ENCODE measurements at regions not wholly inside any gene's neighbourhood (a gene's known extent, or its start where the extent isn't known, plus 50 kb on each side); places are given as distances from the start of the nearest gene placed in this dataset.

- DNase-seq, result peak; percentile 45
These were observed 89.8 kb downstream of the UNCX start for GRCh38 chr7:1322240-1323110.

GRCh38 chr7:1323178-1324027 lies 90.7 kb downstream of the UNCX start:
- DNase-seq, result peak; percentile 78

DNA sequence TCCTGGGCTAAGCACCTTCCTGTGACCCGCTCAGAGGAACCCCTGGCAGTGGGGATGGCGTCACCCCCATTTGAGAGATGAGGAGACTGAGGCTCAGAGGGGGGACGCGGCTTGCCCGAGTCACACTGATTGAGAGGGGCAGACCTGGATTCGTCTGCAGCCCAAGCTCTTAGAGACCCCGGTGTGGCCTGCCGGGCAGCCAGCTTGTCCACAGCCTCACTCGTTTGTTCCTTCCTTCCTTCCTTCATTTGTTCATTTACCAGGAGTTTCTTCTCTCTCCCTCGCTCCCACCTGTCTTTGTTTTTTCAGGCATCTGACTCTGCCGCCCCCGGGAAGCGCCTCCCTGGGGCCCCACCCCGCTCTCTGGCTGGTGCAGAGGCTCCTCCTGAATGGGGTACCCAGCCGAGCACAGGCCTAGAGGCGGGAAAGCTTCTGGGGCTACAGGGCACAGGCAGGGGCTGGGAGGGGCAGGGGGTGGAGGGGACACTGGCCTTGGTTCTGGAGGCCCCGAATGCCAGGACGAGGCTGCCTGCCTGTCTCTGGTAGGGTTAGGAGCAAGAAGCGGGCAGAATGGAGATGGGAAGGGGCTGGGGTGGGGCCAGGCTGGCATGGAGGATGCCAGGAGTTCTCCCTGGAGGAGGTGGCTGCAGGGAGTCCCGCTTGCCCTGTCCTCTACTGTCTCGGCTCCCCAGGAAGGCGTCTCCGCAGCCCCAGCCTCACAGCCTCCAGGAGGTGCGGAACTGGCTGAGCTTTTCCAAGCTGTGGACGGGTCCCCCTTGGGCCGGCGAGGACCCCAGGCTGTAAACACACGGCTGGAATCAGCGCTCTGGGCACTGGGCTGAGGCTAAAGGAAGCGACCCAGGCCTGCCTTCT lies 91.6 kb downstream of the UNCX start:
- no peak for DNase-seq

DNA sequence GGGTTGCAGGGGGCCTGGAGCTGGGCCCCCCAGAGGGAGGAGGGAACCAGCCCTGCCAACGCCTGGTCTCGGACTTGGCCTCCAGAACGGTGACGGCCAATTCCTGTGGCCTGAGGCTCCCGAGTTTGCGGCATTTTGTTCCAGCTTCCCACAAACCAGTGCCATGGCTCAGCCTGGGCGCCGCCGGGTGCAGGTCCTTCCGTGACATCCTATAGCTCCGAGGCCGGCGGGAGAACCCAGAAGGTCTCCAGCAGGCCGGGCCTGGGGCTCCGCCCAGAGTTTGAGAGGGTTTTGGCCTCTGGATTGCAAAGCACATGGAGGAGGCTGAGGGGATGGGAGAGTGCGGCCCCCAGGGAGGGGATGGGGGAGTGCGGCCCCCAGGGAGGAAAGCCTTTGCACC lies 92.6 kb downstream of the UNCX start:
- no peak for DNase-seq

GRCh38 chr7:1325646-1326510 lies 93.2 kb downstream of the UNCX start:
- no peak for DNase-seq

DNA sequence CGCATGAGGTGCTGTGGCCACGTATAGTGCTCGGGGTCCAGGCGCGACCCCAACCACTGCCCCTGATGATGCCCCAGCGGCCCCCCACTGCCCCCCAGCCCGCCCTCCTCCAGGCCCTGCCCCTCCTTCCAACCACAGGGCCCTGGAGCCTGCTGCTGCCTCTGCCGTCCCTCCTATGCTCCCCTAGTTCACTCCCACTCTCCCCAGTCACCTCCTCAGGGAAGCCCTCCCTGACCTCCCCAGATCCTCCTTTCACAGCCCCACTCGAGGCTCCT lies 93.8 kb downstream of the UNCX start:
- DNase-seq, result no peak

- no peak for DNase-seq
These were observed 96.6 kb downstream of the UNCX start for GRCh38 chr7:1329261-1329660.

- DNase-seq, result no peak
These were observed 97.5 kb downstream of the UNCX start for GRCh38 chr7:1329966-1330800.

DNA sequence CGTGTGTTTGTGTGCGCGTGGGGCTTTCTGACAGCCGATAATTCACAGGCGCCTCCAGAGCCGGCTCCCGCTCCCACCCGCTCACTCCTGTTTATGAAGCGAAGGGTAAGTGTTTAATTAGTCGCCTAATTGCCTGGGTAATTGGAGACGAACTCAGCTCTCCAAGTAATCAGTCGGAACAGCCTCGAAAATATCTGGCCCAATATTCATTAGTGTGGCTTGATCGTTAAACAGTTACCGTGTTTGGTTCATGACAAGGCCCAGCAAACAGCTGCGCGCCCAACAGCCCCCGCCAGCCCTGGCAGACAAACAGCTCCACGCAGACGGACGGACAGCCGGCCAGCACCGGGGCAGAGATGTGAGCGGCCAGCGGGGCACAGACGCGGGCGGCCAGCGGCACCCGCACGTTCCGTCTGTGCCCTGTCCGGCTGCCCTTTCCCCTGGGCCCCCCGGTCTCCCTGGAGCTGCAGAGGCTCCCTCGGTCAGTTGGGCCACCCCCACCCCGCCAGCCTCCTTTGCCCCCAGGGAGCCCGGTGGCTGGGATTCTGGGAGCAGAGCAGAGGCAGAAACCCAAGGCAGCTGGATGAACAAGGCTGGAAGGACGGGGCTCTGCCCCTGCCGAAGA lies 98.2 kb downstream of the UNCX start:
- peak; percentile 19 for DNase-seq

DNA sequence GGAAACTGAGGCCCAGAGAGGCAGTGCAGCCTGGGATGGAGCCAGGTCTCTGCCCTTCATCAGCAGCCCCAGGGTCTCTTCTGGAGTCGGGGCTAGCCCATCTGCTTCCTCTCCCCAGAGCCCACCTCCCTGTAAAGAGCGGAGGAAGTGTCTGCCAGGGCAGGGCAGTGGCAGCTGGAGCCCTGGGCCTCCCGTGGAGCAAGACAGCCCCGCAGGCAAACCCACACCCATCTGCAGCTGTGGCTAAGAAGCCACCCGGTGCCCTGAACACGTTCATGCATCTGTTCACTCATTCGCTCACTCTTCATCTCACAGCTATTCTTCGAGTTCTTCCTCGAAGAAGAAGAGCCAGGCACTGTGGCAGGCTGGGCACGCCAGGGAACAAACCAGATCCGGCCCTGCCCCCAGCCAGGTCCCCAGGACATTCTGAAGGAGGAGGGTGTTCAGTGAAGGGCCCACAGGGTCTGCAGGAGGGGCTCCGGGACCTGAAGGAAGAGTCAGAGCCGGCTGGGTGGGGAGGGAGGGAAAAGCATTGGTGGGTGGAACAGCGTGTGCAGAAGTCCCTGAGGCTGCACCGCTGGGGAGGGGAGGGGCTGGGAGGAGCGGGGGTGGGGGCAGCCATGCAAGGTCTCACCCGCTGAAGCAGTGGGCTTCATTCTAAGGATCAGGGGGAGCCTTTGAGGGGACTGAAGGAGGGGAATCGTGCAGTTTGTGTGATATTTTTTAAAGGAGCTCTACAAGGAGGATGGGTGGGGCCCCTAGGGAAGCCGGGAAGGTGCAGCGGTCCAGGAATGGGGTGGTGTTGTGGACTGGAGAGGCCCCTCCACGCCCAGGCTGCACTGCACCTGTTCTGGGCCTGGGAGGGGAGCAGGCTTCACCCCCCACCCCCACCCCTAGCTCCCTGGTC lies 99.1 kb downstream of the UNCX start:
- DNase-seq, result no peak

GRCh38 chr7:1336509-1336908 lies 103.8 kb downstream of the UNCX start:
- DNase-seq, result no peak

DNA sequence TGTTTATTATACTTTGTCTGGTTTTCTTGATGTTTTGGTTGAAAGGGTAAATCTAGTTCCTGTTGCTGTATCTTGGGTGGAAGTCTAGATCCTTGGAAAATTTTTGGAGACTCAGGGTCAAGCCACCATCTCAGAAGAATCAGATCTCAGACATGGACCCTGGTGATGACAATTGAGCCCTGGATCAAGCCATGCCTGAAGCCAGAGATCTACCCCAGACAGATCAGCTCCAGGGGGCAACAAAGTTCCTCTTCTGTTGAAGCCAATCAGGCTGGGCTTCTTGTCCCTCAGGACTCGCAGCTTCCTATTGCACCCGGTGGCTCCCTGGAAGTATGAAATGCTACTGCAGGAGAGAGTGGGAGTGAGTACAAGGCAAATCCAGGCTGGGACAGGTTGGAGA lies 106.9 kb downstream of the UNCX start:
- DNase-seq, result no peak

DNA sequence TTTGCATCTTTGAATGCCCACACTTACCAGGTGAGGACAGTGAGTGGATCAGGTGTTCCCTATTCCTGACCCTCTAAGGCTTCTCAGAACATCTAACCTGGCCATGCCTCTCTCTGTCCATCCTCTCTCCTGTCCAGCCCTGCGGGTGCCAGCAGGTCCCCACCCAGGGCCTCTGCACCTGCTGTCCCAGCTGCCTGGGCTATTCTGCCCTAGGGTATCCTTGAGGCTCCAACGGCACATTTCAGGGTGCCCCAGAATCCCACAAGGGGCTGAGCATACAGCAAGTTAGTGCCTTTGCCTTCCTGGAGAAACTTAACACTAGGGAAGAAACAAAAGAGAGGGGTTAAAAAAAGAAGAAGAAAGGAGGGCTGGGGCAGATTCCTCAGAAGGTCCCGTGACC lies 107.4 kb downstream of the UNCX start:
- DNase-seq, result no peak

DNA sequence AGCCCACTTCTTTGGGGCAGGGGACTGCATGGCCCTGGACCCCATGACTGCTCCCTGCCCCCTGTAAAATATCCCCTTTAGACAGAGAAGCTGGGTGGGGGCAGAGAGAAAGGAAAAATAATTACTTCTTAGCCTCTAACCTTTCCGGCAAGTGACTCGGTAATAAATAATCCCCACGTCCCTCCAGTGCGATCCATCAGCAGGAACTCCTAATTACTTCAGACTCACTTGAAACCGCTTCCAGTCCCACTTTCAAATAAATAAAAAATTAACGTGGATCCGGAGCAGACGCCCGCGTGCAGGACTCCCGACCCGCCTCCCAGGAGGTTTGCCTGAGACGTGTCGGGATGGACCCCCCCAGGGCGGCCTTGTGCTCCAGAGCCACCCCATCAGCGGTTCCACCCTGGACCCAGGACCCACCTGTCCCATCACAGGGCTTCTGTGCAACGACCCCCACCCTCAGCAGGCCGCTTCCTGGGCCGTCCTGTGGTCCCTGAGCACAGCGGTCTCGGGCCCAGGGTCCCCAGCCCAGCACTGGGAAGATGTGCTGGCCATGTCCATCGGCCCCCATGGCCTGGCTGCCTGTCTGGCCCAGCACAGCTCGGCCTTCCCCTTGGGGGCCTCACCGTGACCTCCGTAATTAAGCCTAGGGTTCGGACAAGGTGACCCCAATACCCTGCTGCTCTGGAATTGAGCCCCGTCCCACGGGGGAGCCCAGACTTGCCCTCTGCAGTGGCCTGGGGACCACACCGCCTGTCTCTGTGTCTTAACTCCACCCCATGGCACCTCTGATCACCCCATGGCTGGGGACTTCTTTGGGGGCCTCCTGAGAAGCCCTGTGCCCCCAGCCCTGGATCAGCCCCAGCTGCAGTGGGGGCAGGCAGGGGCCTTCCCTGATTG lies 108.0 kb downstream of the UNCX start:
- no peak for DNase-seq

GRCh38 chr7:1341361-1342089 lies 108.9 kb downstream of the UNCX start:
- peak; percentile 13 for DNase-seq

DNA sequence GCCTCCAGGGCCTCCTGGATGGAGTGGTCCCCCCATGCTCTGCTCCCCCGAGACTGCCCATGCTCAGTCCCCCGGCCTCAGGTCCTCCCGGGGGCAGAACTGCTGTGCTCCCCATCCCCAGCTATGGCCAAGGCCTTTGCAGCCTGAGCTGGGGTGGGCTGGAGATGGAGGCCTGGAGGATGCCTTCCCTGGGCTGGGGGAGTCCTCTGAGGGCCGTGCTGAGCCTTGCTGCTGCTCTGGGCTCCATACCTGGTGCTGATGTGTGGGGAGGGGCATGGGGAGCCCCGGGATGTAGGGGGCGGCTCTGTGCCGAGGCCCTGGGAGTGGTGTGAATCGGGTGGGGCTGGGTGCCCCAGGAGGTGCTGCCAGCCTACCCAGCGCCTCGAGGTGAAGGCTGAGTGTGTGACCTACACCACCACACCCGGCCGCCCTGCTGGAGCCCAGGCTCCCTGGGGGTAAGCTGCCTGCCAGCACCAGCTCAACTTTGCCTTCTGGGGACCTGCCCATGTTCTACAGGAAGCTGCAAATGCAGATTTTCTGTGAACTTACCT lies 109.5 kb downstream of the UNCX start:
- DNase-seq, result peak; percentile 15

- no peak for DNase-seq
These were observed 110.9 kb downstream of the UNCX start for GRCh38 chr7:1343551-1343950.

DNA sequence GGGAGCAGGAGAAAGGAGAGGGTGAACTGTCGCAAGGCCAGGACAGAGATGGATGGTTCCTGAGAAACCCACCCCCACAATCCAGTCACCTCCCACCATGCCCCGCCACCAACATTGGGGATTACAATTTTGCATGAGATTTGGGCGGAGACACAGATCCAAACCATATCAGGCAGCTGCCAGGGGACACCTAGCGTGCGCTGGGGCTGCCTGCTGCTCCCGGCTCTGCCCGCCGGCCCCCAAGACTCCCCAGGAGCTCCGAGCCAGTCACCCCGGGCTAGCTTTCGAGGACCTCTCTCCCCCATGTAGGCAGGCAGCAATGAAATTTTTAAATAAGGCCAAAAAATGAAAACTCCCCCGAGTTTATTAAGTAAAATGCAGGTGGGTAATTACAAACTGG lies 111.7 kb downstream of the UNCX start:
- no peak for DNase-seq
